ENCODE measurements at regions not wholly inside any gene's neighbourhood (a gene's known extent, or its start where the extent isn't known, plus 50 kb on each side); places are given as distances from the start of the nearest gene placed in this dataset.

DNA sequence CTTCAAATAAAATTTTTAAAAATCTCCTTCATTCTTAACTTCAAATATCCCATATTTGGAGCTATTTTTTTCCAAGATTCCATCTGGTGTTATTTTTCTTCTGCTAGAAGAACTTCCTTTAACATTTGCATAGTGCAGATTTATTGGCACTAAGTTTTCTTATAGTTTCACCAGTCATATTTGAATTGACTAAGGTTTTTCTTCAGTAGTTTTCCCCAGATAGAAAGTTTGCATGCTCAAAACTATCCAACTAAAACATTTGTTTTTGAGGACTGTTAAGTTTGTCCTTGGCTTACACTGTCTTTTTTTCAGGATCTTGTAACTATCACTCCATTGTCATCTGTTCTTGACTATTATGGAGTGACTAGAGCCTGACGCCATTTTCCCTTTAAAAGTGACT is 606.7 kb downstream of the TAF11L14 start:
- Histone ChIP-seq H2BK5ac (ENCODE audit: insufficient read length, low read length) (no peak overlapping the region), H3K4me1 (ENCODE audit: insufficient read depth, low read length) (no peaks in the 10 kb centered on the region), H3K56ac (ENCODE audit: insufficient read length, low read depth, low read length) (no peak overlapping the region), H4K20me1 (ENCODE audit: control insufficient read depth, insufficient read depth, insufficient read length) (no peaks in the 10 kb centered on the region), H2AFZ (ENCODE audit: low read length) (no peak overlapping the region), H3K9ac (ENCODE audit: extremely low read depth, insufficient read length, low read length) (no peak overlapping the region), H2BK120ac (ENCODE audit: low read depth, low read length, poor library complexity, severe bottlenecking) (no peak overlapping the region), H3K14ac (ENCODE audit: insufficient read depth, low read length) (no peak overlapping the region), H2BK12ac (ENCODE audit: insufficient read length, low read depth, low read length) (no peak overlapping the region), H3K79me2 (ENCODE audit: insufficient read depth, low read length) (no peaks in the 10 kb centered on the region), H4K8ac (replicated peaks; ENCODE audit: insufficient read length, low read depth, low read length) (no peak overlapping the region), H3K23ac (ENCODE audit: insufficient read length, low read depth, low read length) (no peak overlapping the region), H2AK5ac (ENCODE audit: insufficient read length, low read length) (no peak overlapping the region), H4K5ac (ENCODE audit: insufficient read length, low read depth, low read length) (no peak overlapping the region), H2BK15ac (ENCODE audit: low read depth, low read length) (no peak overlapping the region), H3K18ac (ENCODE audit: insufficient read length, low read depth, low read length) (no peak overlapping the region), H3K23me2 (ENCODE audit: insufficient read length, low read depth, low read length, poor library complexity, severe bottlenecking) (no peaks in the 10 kb centered on the region), H3K4me2 (ENCODE audit: insufficient read depth, insufficient read length, low read length) (no peak overlapping the region), H3K9me3 (ENCODE audit: control insufficient read depth, low read depth, low read length) (no peaks in the 10 kb centered on the region), H3K27ac (ENCODE audit: insufficient read length, low read depth, low read length) (no peak overlapping the region), H2BK20ac (ENCODE audit: low read depth, low read length, poor library complexity, severe bottlenecking) (no peak overlapping the region), H3K79me1 (ENCODE audit: insufficient read depth, low read depth, low read length, poor library complexity, severe bottlenecking) (no peaks in the 10 kb centered on the region), H3K4ac (ENCODE audit: low read depth, low read length) (no peak overlapping the region), H4K91ac (ENCODE audit: insufficient read length, low read depth, low read length) (no peak overlapping the region), H3K27me3 (ENCODE audit: insufficient read depth, low read length) (no peaks in the 10 kb centered on the region), H3T11ph (ENCODE audit: low read length) (no peak overlapping the region)
- H3K27ac Mint-ChIP-seq, result no peak overlapping the region
- H3K36me3 Mint-ChIP-seq (ENCODE audit: insufficient read depth in 1 of 3, low read depth in 3 of 3), result 0 out of 7 replicates have a peak, but pooled peaks cover 0 to 3% (median 0%) of the 10 kb centered on the region in 3 experiments
- no peak for DNase-seq
- TF ChIP-seq, protein P1, sequence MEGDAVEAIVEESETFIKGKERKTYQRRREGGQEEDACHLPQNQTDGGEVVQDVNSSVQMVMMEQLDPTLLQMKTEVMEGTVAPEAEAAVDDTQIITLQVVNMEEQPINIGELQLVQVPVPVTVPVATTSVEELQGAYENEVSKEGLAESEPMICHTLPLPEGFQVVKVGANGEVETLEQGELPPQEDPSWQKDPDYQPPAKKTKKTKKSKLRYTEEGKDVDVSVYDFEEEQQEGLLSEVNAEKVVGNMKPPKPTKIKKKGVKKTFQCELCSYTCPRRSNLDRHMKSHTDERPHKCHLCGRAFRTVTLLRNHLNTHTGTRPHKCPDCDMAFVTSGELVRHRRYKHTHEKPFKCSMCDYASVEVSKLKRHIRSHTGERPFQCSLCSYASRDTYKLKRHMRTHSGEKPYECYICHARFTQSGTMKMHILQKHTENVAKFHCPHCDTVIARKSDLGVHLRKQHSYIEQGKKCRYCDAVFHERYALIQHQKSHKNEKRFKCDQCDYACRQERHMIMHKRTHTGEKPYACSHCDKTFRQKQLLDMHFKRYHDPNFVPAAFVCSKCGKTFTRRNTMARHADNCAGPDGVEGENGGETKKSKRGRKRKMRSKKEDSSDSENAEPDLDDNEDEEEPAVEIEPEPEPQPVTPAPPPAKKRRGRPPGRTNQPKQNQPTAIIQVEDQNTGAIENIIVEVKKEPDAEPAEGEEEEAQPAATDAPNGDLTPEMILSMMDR (conservative IDR thresholded peaks at IDR 0.05), result no peak
- peaks cover 0 to 3% of the 10 kb centered on the region in 2 experiments; a peak in 4 of 5 replicates for H3K9me3 Mint-ChIP-seq
- no peaks in the 10 kb centered on the region for H3K4me1 Mint-ChIP-seq
- no peak overlapping the region for H3K4me3 Mint-ChIP-seq
- no peaks in the 10 kb centered on the region for H3K27me3 Mint-ChIP-seq (ENCODE audit: low read depth)
- no CpG with 5 or more reads among the region's 1 CpG for WGBS (ENCODE audit: extremely low coverage, insufficient read length, low lambda C conversion rate)

Data from H9 (cell line).